Inflammatory macrophage (primary cell): ENCODE measurements at regions not wholly inside any gene's neighbourhood (a gene's known extent, or its start where the extent isn't known, plus 50 kb on each side); places are given as distances from the start of the nearest gene placed in this dataset.

Experiments used
- DNase-seq, 2 donors: peaks; one replicate each; pipeline ENCODE4 v3.0.0-alpha.2; 2020 to 2022

GRCh38 chr14:65251213-65251612, 148.9 kb upstream of the MAX start:
- peak; percentile 79 to 90 for DNase-seq

GRCh38 chr14:65252482-65253255, 150.4 kb upstream of the MAX start:
- peak in 1 of 2 donors; percentile 5 for DNase-seq

GRCh38 chr14:65255029-65255545, 152.8 kb upstream of the MAX start:
- no peak for DNase-seq

- DNase-seq, result no peak
Observed at GRCh38 chr14:65255583-65256461, 153.5 kb upstream of the MAX start.

GRCh38 chr14:65256714-65257113, 154.4 kb upstream of the MAX start:
- no peak for DNase-seq

- no peak for DNase-seq
Observed at GRCh38 chr14:65257425-65257824, 155.1 kb upstream of the FUT8 start.

GRCh38 chr14:65258391-65258790, 154.1 kb upstream of the FUT8 start:
- DNase-seq, result no peak

GRCh38 chr14:65259000-65259399, 153.5 kb upstream of the FUT8 start:
- DNase-seq, result no peak

- no peak for DNase-seq
Observed at GRCh38 chr14:65260786-65261185, 151.7 kb upstream of the FUT8 start.

- peak in 1 of 2 donors; percentile 17 for DNase-seq
Observed at GRCh38 chr14:65261425-65261920, 151.1 kb upstream of the FUT8 start.

GRCh38 chr14:65261946-65262345, 150.6 kb upstream of the FUT8 start:
- no peak for DNase-seq

GRCh38 chr14:65263177-65263788, 149.2 kb upstream of the FUT8 start:
- DNase-seq, result no peak

- no peak for DNase-seq
Observed at GRCh38 chr14:65267856-65268255, 144.7 kb upstream of the FUT8 start.

- no peak for DNase-seq
Observed at GRCh38 chr14:65268594-65268993, 143.9 kb upstream of the FUT8 start.

GRCh38 chr14:65269732-65270131, 142.8 kb upstream of the FUT8 start:
- no peak for DNase-seq

GRCh38 chr14:65277027-65277426, 135.5 kb upstream of the FUT8 start:
- no peak for DNase-seq

GRCh38 chr14:65277580-65278270, 134.8 kb upstream of the FUT8 start:
- no peak for DNase-seq

- no peak for DNase-seq
Observed at GRCh38 chr14:65278589-65278988, 133.9 kb upstream of the FUT8 start.

GRCh38 chr14:65279510-65279909, 133.0 kb upstream of the FUT8 start:
- no peak for DNase-seq

GRCh38 chr14:65279958-65280357, 132.6 kb upstream of the FUT8 start:
- no peak for DNase-seq

GRCh38 chr14:65280653-65281052, 131.9 kb upstream of the FUT8 start:
- DNase-seq, result no peak
